ENCODE measurements at regions not wholly inside any gene's neighbourhood (a gene's known extent, or its start where the extent isn't known, plus 50 kb on each side); places are given as distances from the start of the nearest gene placed in this dataset.
A peak's percentile ranks its signal among the peaks of the same experiment; 100 is the strongest.
"Not testable (repeated sequence)": the region's sequence is repeated elsewhere in the genome, so short reads cannot be mapped to it uniquely, and the experiment has no call there.

DNA sequence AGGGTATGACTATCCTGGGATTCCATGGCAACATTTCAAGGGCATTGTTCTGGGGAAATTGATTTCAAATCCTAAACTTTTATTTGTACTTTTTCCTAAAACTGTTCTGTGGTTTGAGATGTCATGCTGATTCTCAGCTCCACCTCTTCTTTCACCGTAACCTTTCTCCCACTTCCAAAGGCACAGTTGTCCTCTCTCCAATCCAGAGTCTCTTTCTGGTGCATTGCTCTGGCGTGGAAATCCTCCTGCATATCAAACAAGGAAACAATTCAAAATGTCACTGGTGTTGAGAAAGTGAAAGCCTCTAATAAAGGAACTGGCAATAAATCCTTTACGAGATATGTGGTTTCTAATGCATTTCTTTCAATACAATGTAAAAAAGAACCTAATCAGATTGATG is 155.1 kb upstream of the CDH2 start:
- DNase-seq (ENCODE audit: low read depth in 2 of 2): no peak

GRCh38 chr18:28331551-28331950 is 154.6 kb upstream of the CDH2 start:
- no peak for DNase-seq (ENCODE audit: low read depth in 2 of 2)

- DNase-seq (ENCODE audit: low read depth in 2 of 2): no peak
Observed at GRCh38 chr18:28313602-28314001, 136.7 kb upstream of the CDH2 start.

DNA sequence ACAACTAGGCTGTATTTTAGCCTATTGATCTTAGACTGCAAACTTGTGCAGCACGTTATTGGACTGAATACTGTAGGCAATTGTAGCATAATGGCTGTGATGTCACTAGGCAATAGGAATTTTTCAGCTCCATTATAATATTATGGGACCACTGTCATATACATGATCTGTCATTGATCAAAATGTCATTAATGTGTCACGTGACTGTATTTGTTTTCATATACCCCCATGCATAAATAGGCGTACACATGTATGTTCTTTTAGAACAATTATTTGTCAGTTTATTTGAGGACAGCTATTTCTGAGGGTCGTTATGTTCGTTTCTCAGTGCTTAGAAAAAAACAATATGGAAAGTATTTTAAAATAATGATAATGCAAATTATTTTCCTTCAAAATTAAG is 111.9 kb upstream of the CDH2 start:
- DNase-seq (ENCODE audit: low read depth in 2 of 2): no peak

DNA sequence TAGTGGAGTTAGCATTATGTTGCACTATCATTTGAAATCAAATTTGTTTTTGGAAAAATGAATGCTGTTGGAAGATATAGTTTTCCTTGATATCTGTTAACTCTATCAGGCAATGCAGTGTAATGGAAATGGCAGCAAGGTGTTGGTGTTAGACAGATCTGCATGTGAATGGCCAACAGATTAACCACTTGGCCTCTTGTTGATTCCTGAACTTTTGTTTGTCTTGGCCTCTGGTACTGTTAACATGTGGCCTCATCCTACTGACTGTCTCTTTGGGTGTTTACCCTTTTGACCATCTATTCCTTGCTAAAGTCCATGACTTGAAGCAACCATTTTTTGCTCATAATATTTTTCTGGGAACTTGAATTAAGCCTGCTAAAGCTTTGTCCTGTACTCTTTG is 110.2 kb upstream of the CDH2 start:
- DNase-seq (ENCODE audit: low read depth in 2 of 2): no peak

DNA sequence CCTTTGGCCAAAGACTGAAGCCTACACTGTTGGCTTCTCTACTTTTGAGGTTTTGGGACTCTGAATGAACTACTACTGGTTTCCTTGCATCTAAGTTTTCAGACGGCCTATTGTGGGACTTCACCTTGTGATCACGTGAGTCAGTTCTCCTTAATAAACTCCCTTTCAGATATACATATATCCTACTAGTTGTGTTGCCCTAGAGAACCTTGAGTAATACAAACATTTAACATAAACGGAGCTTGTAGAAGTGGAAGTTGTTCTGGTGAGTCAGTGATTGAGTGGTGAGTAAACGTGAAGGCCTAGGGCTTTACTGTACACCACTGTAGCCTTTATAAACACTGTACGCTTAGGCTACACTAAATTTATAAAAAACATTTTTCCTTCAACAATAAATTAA is 107.2 kb upstream of the CDH2 start:
- DNase-seq (ENCODE audit: low read depth in 2 of 2): no peak

- no peak for DNase-seq (ENCODE audit: low read depth in 2 of 2)
Observed at GRCh38 chr18:28281400-28281799, 104.5 kb upstream of the CDH2 start.

DNA sequence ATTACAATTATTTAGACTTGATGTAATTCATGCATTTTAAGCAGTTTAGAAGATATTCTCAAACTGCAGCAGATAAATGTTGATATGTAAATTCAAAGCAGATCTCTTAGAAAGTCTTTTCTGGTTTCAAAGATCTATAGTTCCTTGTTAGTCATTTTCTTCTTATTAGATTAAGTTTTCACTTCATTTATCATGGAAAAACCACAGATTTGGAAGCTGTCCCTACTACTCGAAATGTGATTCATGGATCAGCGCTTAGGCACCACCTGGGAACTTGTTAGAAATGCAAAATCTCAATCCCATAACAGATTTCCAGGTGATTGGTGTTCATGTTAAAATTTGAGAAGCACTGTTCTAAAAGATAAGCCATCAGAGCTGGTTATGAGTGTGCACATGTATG is 92.8 kb upstream of the CDH2 start:
- DNase-seq (ENCODE audit: low read depth in 2 of 2): no peak

- DNase-seq (ENCODE audit: low read depth in 2 of 2): peak in 1 of 2 experiments; percentile 8
Observed at GRCh38 chr18:28267878-28268625, 91.1 kb upstream of the CDH2 start.

DNA sequence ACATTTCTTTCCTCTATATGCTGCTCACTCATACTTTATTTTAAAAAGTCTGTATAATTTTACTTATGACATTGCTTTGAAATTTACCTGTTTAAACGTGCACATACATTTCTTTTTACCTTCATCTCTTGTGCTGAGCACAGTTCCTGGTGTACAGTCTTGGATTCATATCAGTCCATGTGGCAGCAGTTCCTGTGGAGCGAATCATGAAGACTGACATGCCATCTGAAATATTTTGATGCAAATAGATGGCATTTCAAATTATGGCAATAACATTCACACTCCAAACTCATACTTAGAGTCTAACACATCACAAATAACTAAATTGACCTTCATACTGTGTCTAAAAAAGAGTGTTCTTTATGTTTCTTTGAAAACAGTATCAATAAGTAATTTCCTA is 90.3 kb upstream of the CDH2 start:
- DNase-seq (ENCODE audit: low read depth in 2 of 2): no peak

DNA sequence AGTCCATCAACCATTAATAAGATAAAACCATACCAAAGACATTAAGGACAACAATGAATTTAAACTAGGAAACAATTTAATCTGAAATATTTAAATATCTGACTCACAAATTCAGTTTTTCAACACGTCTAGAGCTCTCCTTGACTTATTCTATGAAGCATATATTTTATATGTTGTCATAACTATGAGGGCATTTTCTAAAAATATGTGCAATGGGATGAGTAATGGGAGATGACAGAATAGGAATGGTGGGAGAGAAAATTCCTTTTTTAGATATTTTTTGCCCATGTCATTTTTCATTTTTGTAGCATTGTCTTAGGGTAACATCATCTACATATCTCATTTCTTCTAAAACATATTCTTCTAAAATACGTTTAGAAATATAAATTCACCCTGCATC is 79.2 kb upstream of the CDH2 start:
- no peak for DNase-seq (ENCODE audit: low read depth in 2 of 2)

GRCh38 chr18:28248653-28249052 is 71.7 kb upstream of the CDH2 start:
- DNase-seq (ENCODE audit: low read depth in 2 of 2): no peak

- DNase-seq (ENCODE audit: low read depth in 2 of 2): not testable (repeated sequence)
Observed at GRCh38 chr18:28240626-28241025, 63.7 kb upstream of the CDH2 start.

- no peak for DNase-seq (ENCODE audit: low read depth in 2 of 2)
Observed at GRCh38 chr18:28236487-28236886, 59.6 kb upstream of the CDH2 start.
